Thymus (tissue), 11 donors: ENCODE measurements at regions not wholly inside any gene's neighbourhood (a gene's known extent, or its start where the extent isn't known, plus 50 kb on each side); places are given as distances from the start of the nearest gene placed in this dataset.
A peak's percentile ranks its signal among the peaks of the same experiment; 100 is the strongest.

Experiments
- DNase-seq, 9 donors: peaks; one replicate each; pipeline ENCODE4 v3.0.0-alpha.2; 2013; ENCODE audit warnings: low spot score in 9 of 9, low read depth in 6 of 9, missing footprints in 1 of 9
- H3K27ac ChIP-seq, 2 donors: one replicate each; pipeline ENCODE4 v1.5.1; 2013; ENCODE audit warnings: control low read depth in 1 of 2, low read depth in 1 of 2, low read length in 1 of 2, mild to moderate bottlenecking in 1 of 2, moderate library complexity in 1 of 2
- H3K27me3 ChIP-seq, 2 donors: one replicate each; pipeline ENCODE4 v1.5.1; 2013; ENCODE audit warnings: low read length in 1 of 2; ENCODE audit not compliant: control insufficient read depth in 2 of 2, insufficient read depth in 1 of 2
- H3K36me3 ChIP-seq, 2 donors: one replicate each; pipeline ENCODE4 v1.5.1; 2013; ENCODE audit warnings: low read length in 1 of 2, mild to moderate bottlenecking in 1 of 2, moderate library complexity in 1 of 2; ENCODE audit not compliant: control insufficient read depth in 2 of 2, insufficient read depth in 2 of 2
- H3K4me1 ChIP-seq, 2 donors: one replicate each; pipeline ENCODE4 v1.5.1; 2013; ENCODE audit warnings: low read length in 2 of 2; ENCODE audit not compliant: control insufficient read depth in 2 of 2, insufficient read depth in 2 of 2
- H3K4me3 ChIP-seq, 2 donors: one replicate each; pipeline ENCODE4 v1.5.1; 2013; ENCODE audit warnings: low read length in 2 of 2, control low read depth in 1 of 2, mild to moderate bottlenecking in 1 of 2
- H3K9me3 ChIP-seq, 2 donors: one replicate each; pipeline ENCODE4 v1.5.1; 2013; ENCODE audit warnings: low read length in 1 of 2, mild to moderate bottlenecking in 1 of 2; ENCODE audit not compliant: control insufficient read depth in 2 of 2, insufficient read depth in 1 of 2
- WGBS: extraction: QIAGEN DNeasy Blood & Tissue Kit; methylation state at CpG from one replicate; pipeline ENCODE4 v1.1.7; 2013; 5-methylcytosine and 5-hydroxymethylcytosine counted together
- donor health status: healthy.

DNA sequence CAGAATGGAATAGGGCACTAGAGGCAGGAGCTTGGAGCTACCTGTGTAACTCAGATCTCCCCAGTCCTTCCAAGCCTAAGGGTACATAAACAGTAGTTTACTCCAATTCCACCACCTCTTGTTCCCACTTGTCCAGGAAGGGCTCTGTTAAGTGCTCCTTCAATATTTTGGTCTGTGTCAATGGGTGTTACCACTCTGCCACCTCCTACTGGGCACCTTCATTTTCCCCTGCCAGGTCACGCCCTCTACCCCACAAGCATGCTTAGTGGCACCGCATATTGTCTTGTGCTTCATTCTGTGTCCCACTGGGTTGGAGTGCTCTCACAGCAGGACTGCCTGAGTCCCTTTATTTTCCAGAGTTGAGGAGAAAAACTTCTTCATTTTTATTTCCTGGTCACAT lies 459.8 kb downstream of the ARHGEF28 start:
- H3K4me1 ChIP-seq = peaks cover 3 to 4% of the 10 kb centered on the region in 2 donors
- no peaks in the 10 kb centered on the region for H3K36me3 ChIP-seq
- H3K9me3 ChIP-seq = no peaks in the 10 kb centered on the region
- DNase-seq = no peak
- no peak overlapping the region for H3K4me3 ChIP-seq
- no peak overlapping the region for H3K27ac ChIP-seq
- whole genome bisulfite sequencing = 98% methylated on average over 2 of the region's 2 CpGs
- no peaks in the 10 kb centered on the region for H3K27me3 ChIP-seq

DNA sequence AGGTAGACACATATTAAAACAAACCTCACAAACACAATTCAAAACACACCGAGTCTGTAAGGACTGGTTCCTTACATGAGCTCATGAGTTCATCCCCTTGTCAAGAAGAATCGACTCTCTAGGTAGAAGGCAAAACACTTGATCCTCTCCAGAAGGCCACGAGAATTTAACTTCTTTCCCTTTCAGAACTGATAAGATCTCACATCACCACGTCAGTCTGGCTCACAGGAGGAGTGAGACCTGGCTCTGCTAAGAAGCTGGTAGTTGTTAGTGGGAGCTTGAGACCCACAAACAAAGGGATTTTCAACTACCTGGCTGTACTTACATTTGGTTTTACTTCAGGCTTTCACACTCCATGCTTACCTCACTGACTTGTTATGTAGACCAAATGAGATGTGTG lies 459.2 kb downstream of the ARHGEF28 start:
- Histone ChIP-seq H3K27ac (no peak overlapping the region), H3K36me3 (no peaks in the 10 kb centered on the region), H3K27me3 (no peaks in the 10 kb centered on the region), H3K4me3 (no peak overlapping the region), H3K9me3 (no peaks in the 10 kb centered on the region), H3K4me1 (peaks cover 3 to 4% of the 10 kb centered on the region in 2 donors)
- DNase-seq = peak in 6 of 9 donors; percentile 8 to 38 (median 13)
- WGBS = 36% methylated on average over 4 of the region's 4 CpGs

DNA sequence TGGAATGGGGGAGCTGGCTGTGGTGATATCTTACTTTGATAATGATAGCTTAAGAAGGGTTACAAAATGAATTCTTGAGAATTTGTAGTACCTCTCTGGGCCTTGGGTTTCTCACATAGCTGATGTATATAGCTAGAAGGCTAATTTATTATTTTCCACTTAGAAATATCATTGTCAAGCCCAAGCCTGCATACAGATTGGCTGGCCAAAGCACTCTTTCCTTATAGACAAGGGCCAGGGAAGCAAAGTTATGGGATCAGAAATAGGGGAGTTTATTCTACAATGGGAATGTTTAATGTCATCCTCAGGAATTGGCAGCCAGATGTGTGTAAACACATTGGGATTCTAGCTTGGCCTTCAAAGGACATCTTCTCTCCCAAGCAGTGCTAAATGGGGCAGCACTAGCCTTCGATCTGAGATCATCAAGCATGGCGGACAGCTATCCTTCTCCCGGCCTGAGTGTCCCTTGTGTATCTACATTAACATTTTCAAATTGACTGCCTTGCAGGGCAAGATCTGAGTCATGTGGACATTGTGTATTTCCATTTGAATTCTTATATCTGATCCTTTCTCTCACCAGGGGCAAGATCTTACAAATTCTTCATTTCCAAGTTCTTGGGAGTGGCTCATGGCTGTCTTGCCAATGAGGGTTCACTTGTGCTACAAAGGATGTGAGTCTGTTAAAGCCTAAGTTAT lies 457.2 kb downstream of the ARHGEF28 start:
- DNase-seq = no peak
- no peak overlapping the region for H3K27ac ChIP-seq
- no peak overlapping the region for H3K4me3 ChIP-seq
- no peaks in the 10 kb centered on the region for H3K9me3 ChIP-seq
- H3K27me3 ChIP-seq = no peaks in the 10 kb centered on the region
- no peaks in the 10 kb centered on the region for H3K36me3 ChIP-seq
- WGBS = 96% methylated on average over 3 of the region's 3 CpGs
- peaks cover 3 to 4% of the 10 kb centered on the region in 2 donors for H3K4me1 ChIP-seq

DNA sequence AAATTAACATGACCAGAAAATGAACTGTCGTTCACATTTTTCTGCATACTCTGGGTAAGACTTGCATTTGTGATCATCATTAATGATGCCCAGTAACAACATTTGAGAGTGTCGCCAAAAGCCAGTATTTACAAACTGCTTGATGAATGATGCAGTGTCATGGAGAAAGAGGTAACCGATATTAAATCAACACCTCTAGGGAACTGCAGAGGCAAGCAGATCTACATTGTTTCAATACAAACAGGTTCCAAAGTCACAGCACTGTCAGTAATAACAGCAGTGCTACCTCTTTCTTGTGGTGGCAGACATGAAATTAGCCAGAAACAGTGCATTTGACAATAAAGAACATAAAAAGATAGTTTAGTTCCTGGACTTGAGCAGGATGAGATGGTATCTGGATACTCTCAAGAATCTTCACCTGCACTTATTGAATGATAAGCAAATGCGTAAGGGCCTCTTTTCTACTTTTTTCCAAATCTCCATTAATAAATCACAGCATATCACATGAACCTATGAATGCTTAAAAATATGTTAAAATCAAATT lies 456.6 kb downstream of the ARHGEF28 start:
- no peaks in the 10 kb centered on the region for H3K27me3 ChIP-seq
- 95% methylated on average over 4 of the region's 4 CpGs for WGBS
- H3K27ac ChIP-seq = no peak overlapping the region

DNA sequence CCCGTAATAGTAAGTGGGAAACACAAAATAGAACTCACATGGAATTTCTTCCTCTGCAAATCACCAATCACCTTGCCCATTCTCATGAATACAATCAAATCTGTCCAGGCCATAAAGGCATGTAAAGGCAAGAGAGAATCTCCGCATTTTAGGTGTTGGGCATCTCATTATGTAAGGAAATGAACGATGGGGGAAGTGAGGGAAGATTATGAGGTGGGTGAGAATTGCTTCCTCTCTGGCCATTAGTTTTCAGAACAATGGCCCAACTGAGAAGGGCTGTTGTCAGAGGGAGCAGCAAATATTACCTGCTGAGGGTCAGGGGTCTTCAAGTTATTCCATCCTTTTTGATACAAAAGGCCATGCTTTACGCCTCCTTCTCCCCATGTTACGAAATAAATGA lies 455.1 kb downstream of the ARHGEF28 start:
- H3K27ac ChIP-seq = no peak overlapping the region
- H3K9me3 ChIP-seq = no peaks in the 10 kb centered on the region
- no peaks in the 10 kb centered on the region for H3K27me3 ChIP-seq
- no peak for DNase-seq
- H3K36me3 ChIP-seq = no peaks in the 10 kb centered on the region
- WGBS = 96% methylated on average over 5 of the region's 5 CpGs
- H3K4me3 ChIP-seq = no peak overlapping the region
- H3K4me1 ChIP-seq = peaks cover 3 to 6% of the 10 kb centered on the region in 2 donors

More for the DNA sequence above, 456.6 kb downstream of the ARHGEF28 start:
- Histone ChIP-seq H3K9me3 (no peaks in the 10 kb centered on the region), H3K36me3 (no peaks in the 10 kb centered on the region), H3K4me1 (peaks cover 3 to 4% of the 10 kb centered on the region in 2 donors), H3K4me3 (no peak overlapping the region)
- no peak for DNase-seq

DNA sequence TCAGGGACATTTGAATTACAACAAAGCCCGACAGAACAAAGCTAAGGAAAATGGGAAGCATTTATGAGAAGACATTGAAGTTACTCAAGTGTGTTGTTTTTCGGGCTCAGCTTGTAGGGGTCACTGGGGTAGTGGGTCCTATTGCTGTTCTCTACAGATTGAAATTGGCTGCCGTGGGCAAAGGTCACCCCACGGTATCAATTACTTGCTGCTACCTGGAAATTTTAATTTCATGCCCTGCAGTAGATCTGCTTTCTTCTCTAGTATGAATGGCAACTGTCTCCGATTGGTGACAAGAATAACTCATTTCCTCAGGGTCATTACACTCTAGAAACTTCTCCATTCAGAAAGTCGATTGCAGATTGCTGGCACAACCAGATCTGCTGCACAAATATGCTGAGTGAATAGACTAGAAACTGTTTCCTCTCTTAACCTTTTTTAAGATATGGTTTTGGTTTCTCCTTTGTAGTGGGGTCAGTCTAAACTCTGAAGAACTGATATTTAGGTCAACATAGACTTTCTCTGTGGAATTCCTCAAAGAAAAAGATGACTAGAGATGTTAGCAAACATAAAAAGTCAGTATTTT lies 454.1 kb downstream of the ARHGEF28 start:
- Histone ChIP-seq H3K36me3 (no peaks in the 10 kb centered on the region), H3K9me3 (no peaks in the 10 kb centered on the region), H3K27me3 (no peaks in the 10 kb centered on the region), H3K4me3 (no peak overlapping the region), H3K4me1 (peaks cover 0 to 3% of the 10 kb centered on the region in 2 donors), H3K27ac (no peak overlapping the region)
- DNase-seq = no peak
- WGBS = 92% methylated on average over 6 of the region's 6 CpGs

DNA sequence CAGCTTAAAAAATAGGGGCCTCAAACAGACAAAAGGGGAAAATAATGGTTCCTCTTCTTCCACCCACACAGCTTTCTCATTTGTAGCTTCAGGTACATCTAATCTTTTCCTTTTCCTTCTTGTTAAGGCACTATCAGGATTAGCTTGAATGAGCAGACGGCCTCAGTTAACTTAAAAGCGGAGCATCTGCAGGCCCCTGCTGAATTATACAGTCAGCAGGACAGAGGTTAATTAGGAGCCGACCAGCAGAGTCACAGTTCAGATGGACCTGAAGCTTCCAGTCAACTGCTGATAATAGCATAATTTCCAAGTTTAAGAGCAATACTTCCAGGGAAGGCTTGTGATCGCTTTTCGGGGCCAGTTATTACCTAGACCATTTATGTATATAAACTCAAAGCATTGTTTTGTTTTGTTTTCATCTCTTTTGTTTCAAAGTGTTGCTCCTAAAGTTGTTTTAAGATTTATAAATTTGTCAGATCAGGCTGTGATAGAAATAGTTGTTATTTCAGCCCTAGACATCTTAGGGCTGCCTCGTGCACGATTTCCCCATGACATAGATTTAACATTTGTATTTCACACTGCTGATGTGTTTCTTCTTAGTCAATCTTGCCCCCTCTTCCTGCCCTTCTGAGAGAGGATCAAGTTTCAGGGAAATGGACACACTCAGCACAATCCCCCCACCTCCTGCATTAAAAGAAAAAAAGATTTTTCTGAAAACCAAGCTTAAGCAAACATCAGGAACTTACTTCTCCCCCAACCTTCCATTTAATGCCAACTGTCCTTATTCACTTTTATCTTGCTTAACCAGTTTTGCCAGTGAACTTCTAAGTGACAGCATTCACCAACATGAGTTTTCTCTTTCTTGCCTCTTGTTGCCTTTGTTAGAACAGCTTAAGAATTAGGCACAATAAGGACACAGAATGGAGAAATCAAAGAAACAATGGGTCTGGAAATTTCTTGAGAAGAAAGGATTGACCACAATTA lies 449.8 kb downstream of the ARHGEF28 start:
- WGBS = 89% methylated on average over 7 of the region's 7 CpGs
- DNase-seq = no peak
- peaks cover 0 to 15% of the 10 kb centered on the region in 2 donors for H3K4me1 ChIP-seq
- no peaks in the 10 kb centered on the region for H3K9me3 ChIP-seq
- no peaks in the 10 kb centered on the region for H3K27me3 ChIP-seq
- no peak overlapping the region for H3K4me3 ChIP-seq
- H3K27ac ChIP-seq = no peak overlapping the region
- H3K36me3 ChIP-seq = no peaks in the 10 kb centered on the region

DNA sequence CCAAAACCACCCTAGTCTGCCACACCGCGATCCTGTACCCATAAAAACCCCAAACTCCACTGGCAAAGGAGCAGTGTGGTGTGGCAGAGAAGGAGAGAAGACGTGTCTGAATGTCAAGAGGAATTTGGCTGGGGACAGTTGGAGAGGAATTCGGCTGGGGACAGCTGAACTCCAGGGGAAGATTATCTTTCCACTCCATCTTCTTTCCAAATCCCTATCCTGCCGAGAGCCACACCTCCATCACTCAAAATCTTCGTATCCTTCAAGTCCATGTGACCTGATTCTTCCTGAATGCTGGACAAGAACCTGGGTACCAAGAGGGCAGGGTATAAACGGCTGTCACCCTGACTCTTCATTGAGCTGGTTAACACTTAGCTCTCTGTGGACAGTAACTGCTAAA lies 448.1 kb downstream of the ARHGEF28 start:
- no peak for DNase-seq
- H3K4me3 ChIP-seq = no peak overlapping the region
- no peaks in the 10 kb centered on the region for H3K9me3 ChIP-seq
- H3K27ac ChIP-seq = no peak overlapping the region
- H3K36me3 ChIP-seq = no peaks in the 10 kb centered on the region
- H3K27me3 ChIP-seq = no peaks in the 10 kb centered on the region
- peaks cover 0 to 15% of the 10 kb centered on the region in 2 donors for H3K4me1 ChIP-seq
- WGBS = 87% methylated on average over 7 of the region's 7 CpGs
